ENCODE measurements at regions not wholly inside any gene's neighbourhood (a gene's known extent, or its start where the extent isn't known, plus 50 kb on each side); places are given as distances from the start of the nearest gene placed in this dataset.

- TF ChIP-seq MLX (CRISPR knock-in tag; IDR thresholded peaks at IDR 0.05) (no peak), HCFC1 (IDR thresholded peaks at IDR 0.05; ENCODE audit: low read depth, low read length) (no peak)
These were observed 97.6 kb downstream of the TRIM29 start for GRCh38 chr11:120040151-120040840.

Measured in HepG2 (cell line).